IMR-90 (cell line): ENCODE measurements at regions not wholly inside any gene's neighbourhood (a gene's known extent, or its start where the extent isn't known, plus 50 kb on each side); places are given as distances from the start of the nearest gene placed in this dataset.

Experiments used
- ATAC-seq: fragments of 200-7000 bp; cut with Tn5 transposase; 2 replicates; pipeline ENCODE4 v1.9.1; 2020; ENCODE audit warnings: low read depth, mild to moderate bottlenecking, moderate library complexity
- BruUV-seq: library from RNA; stranded (reverse); fragments of 400-500 nt; replicated peaks from 2 replicates; lab custom pipeline; 2021; lab: Mats Ljungman, UMichigan
- CTCF ChIA-PET: fragments of 300-600 bp; formaldehyde crosslinking; extraction: SDS; loops from one replicate; lab custom pipeline; 2021; ENCODE audit warnings: antibody characterized with exemption; lab: Yijun Ruan, JAX
- POLR2A ChIA-PET: fragments of 300-600 bp; sonication (Branson Sonifier 250); formaldehyde crosslinking; loops from one replicate; lab custom pipeline; 2022; ENCODE audit warnings: antibody characterized with exemption; ENCODE audit not compliant: unreplicated experiment; lab: Charles Lee
- DNase-seq: peaks from one replicate; pipeline ENCODE4 v3.0.0; 2013
- H2AFZ ChIP-seq: replicated peaks from 2 replicates; pipeline ENCODE3; 2013; ENCODE audit warnings: low read length, mild to moderate bottlenecking; ENCODE audit not compliant: poor library complexity
- H2AK5ac ChIP-seq: 2 replicates; pipeline ENCODE4 v1.6.1; 2013; ENCODE audit warnings: low read depth, low read length, inconsistent platforms
- H2AK9ac ChIP-seq: replicated peaks from 2 replicates; pipeline ENCODE3; 2013; ENCODE audit warnings: mild to moderate bottlenecking, low read depth, low read length, moderate library complexity; ENCODE audit not compliant: poor library complexity
- H2BK120ac ChIP-seq: 2 replicates; pipeline ENCODE4 v1.6.1; 2013; ENCODE audit warnings: low read depth, low read length, inconsistent platforms
- H2BK15ac ChIP-seq: 3 replicates; pipeline ENCODE4 v1.6.1; 2013; ENCODE audit warnings: low read depth, low read length, inconsistent platforms
- H2BK20ac ChIP-seq: 2 replicates; pipeline ENCODE4 v1.6.1; 2013; ENCODE audit warnings: low read depth, mild to moderate bottlenecking, inconsistent platforms, low read length, moderate library complexity
- H2BK5ac ChIP-seq: 2 replicates; pipeline ENCODE4 v1.6.1; 2013; ENCODE audit warnings: mild to moderate bottlenecking, low read depth, low read length, inconsistent platforms; ENCODE audit not compliant: poor library complexity, severe bottlenecking
- H3K14ac ChIP-seq: replicated peaks from 2 replicates; pipeline ENCODE4 v1.6.1; 2013; ENCODE audit warnings: low read depth, low read length, inconsistent platforms
- H3K18ac ChIP-seq: 2 replicates; pipeline ENCODE4 v1.6.1; 2013; ENCODE audit warnings: low read depth, low read length, control low read depth
- H3K23ac ChIP-seq: 2 replicates; pipeline ENCODE4 v1.6.1; 2013; ENCODE audit warnings: low read depth, low read length, inconsistent platforms
- H3K27ac ChIP-seq: 2 replicates; pipeline ENCODE4 v1.5.1; 2013; ENCODE audit warnings: mild to moderate bottlenecking, control low read depth, low read length; ENCODE audit not compliant: insufficient read depth
- H3K27me3 ChIP-seq: 2 replicates; pipeline ENCODE4 v1.6.1; 2013; ENCODE audit warnings: low read length; ENCODE audit not compliant: control insufficient read depth, insufficient read depth
- H3K36me3 ChIP-seq: 2 replicates; pipeline ENCODE4 v1.6.1; 2013; ENCODE audit warnings: low read length, mixed read lengths; ENCODE audit not compliant: control insufficient read depth, insufficient read depth
- H3K4ac ChIP-seq: 2 replicates; pipeline ENCODE4 v1.6.1; 2013; ENCODE audit warnings: low read depth, low read length, inconsistent platforms
- H3K4me1 ChIP-seq: 2 replicates; pipeline ENCODE4 v1.6.1; 2013; ENCODE audit warnings: low read length, mixed read lengths; ENCODE audit not compliant: control insufficient read depth, insufficient read depth
- H3K4me2 ChIP-seq: 2 replicates; pipeline ENCODE4 v1.6.1; 2013; ENCODE audit warnings: low read depth, mild to moderate bottlenecking, control low read depth, low read length, moderate library complexity
- H3K4me3 ChIP-seq: 2 replicates; pipeline ENCODE4 v1.5.1; 2013; ENCODE audit warnings: low read depth, mild to moderate bottlenecking, control low read depth, low read length, moderate library complexity; ENCODE audit not compliant: insufficient read depth
- H3K56ac ChIP-seq: 2 replicates; pipeline ENCODE4 v1.6.1; 2013; ENCODE audit warnings: low read length, inconsistent platforms; ENCODE audit not compliant: insufficient read depth; ENCODE audit errors: extremely low read depth
- H3K79me1 ChIP-seq, 2 experiments: 2 replicates each; pipeline ENCODE4 v1.6.1; 2013; ENCODE audit warnings: low read length in 2 of 2, inconsistent platforms in 1 of 2, low read depth in 1 of 2
- H3K9ac ChIP-seq: 2 replicates; pipeline ENCODE4 v1.6.1; 2013; ENCODE audit warnings: low read depth, low read length, control low read depth
- H3K9me1 ChIP-seq: 2 replicates; pipeline ENCODE4 v1.6.1; 2013; ENCODE audit warnings: low read length, inconsistent platforms; ENCODE audit not compliant: insufficient read depth
- H3K9me3 ChIP-seq: 2 replicates; pipeline ENCODE4 v1.6.1; 2013; ENCODE audit warnings: low read length; ENCODE audit not compliant: control insufficient read depth, insufficient read depth
- H4K20me1 ChIP-seq: 2 replicates; pipeline ENCODE4 v1.6.1; 2013; ENCODE audit warnings: low read length, inconsistent platforms; ENCODE audit not compliant: insufficient read depth
- H4K5ac ChIP-seq: 2 replicates; pipeline ENCODE4 v1.6.1; 2013; ENCODE audit warnings: mild to moderate bottlenecking, low read depth, low read length, control low read depth
- H4K8ac ChIP-seq, 2 experiments: 2 replicates each; pipeline ENCODE4 v1.6.1; 2013; ENCODE audit warnings: low read depth in 2 of 2, low read length in 2 of 2, control low read depth in 1 of 2, inconsistent platforms in 1 of 2
- H4K91ac ChIP-seq: 2 replicates; pipeline ENCODE4 v1.6.1; 2013; ENCODE audit warnings: low read depth, low read length, inconsistent platforms; ENCODE audit not compliant: insufficient read depth
- BHLHE40 ChIP-seq: fragments of 150-350 bp; IDR thresholded peaks from 2 replicates; pipeline ENCODE4 v1.6.1; 2016; ENCODE audit warnings: mild to moderate bottlenecking, low read depth, low read length
- CEBPB ChIP-seq: IDR thresholded peaks from 2 replicates; pipeline ENCODE4 v1.6.1; 2012; ENCODE audit warnings: low read depth, low read length, improper control_type of control experiment
- CHD1 ChIP-seq: IDR thresholded peaks from 2 replicates; pipeline ENCODE4 v1.6.1; 2012; ENCODE audit warnings: low read depth, low read length, improper control_type of control experiment
- FOS ChIP-seq: fragments of 150-350 bp; IDR thresholded peaks from 2 replicates; pipeline ENCODE4 v1.6.1; 2016; ENCODE audit warnings: low read depth, low read length
- MAFK ChIP-seq: IDR thresholded peaks from 2 replicates; pipeline ENCODE4 v1.6.1; 2012; ENCODE audit warnings: low read depth, low read length, improper control_type of control experiment
- MAZ ChIP-seq: IDR thresholded peaks from 2 replicates; pipeline ENCODE4 v1.6.1; 2012; ENCODE audit warnings: low read depth, mild to moderate bottlenecking, low read length, improper control_type of control experiment, moderate library complexity, borderline replicate concordance
- MXI1 ChIP-seq: IDR thresholded peaks from 2 replicates; pipeline ENCODE4 v1.6.1; 2012; ENCODE audit warnings: low read depth, mild to moderate bottlenecking, low read length, moderate library complexity, borderline replicate concordance
- NFE2L2 ChIP-seq: fragments of 150-350 bp; IDR thresholded peaks from 2 replicates; pipeline ENCODE4 v1.6.1; 2016; ENCODE audit warnings: low read depth, mild to moderate bottlenecking, low read length
- POLR2A ChIP-seq: IDR thresholded peaks from 2 replicates; pipeline ENCODE4 v1.6.1; 2012; ENCODE audit warnings: mild to moderate bottlenecking, low read depth, low read length
- RAD21 ChIP-seq: IDR thresholded peaks from 2 replicates; pipeline ENCODE4 v1.6.1; 2012; ENCODE audit warnings: low read length, improper control_type of control experiment
- RCOR1 ChIP-seq: IDR thresholded peaks from 2 replicates; pipeline ENCODE4 v1.6.1; 2012; ENCODE audit warnings: mild to moderate bottlenecking, low read length, improper control_type of control experiment; ENCODE audit not compliant: insufficient replicate concordance
- RFX5 ChIP-seq: IDR thresholded peaks from 2 replicates; pipeline ENCODE4 v1.8.0; 2012; ENCODE audit warnings: low read depth, mild to moderate bottlenecking, low read length, moderate library complexity
- SMC3 ChIP-seq: fragments of 150-350 bp; IDR thresholded peaks from 2 replicates; pipeline ENCODE4 v1.6.1; 2016; ENCODE audit warnings: low read depth, mild to moderate bottlenecking, antibody characterized with exemption, low read length, moderate library complexity
- WGBS, 2 experiments: methylation state at CpG; one replicate each; pipeline versions ENCODE4 v1.1.5 to v1.1.7; 2013; ENCODE audit warnings: missing lambda C conversion rate in 2 of 2; ENCODE audit not compliant: insufficient read length in 1 of 2; ENCODE audit errors: extremely low coverage in 2 of 2; 5-methylcytosine and 5-hydroxymethylcytosine counted together
- dilution Hi-C: fragments of 300-500 bp; cut with HindIII; formaldehyde crosslinking; loops from one replicate; pipeline ENCODE4 v1.14.3; 2018; ENCODE audit warnings: low sequenced_read_pairs; ENCODE audit not compliant: unreplicated experiment
- in situ Hi-C: fragments of 300-500 bp; cut with MboI; formaldehyde crosslinking; loops from 3 replicates; pipeline ENCODE4 v1.14.3; 2019; ENCODE audit warnings: low sequenced_read_pairs, inconsistent platforms, mixed read lengths
- intact Hi-C: fragments of 100-400 bp; cut with micrococcal nuclease; formaldehyde crosslinking; loops from 2 replicates; pipeline ENCODE4 v1.10.0; 2022
- TF ChIP-seq, protein P1 (sequence below): fragments of 150-350 bp; IDR thresholded peaks from 2 replicates; pipeline ENCODE4 v1.6.1; 2016; ENCODE audit warnings: low read depth, mild to moderate bottlenecking, low read length, moderate library complexity, borderline replicate concordance
- TF ChIP-seq, protein P2 (sequence below): fragments of 150-350 bp; IDR thresholded peaks from 2 replicates; pipeline ENCODE4 v1.6.1; 2017; ENCODE audit warnings: mild to moderate bottlenecking, antibody characterized with exemption, low read length, low read depth
- TF ChIP-seq, protein P3 (sequence below): conservative IDR thresholded peaks from 2 replicates; pipeline ENCODE4 v1.5.1; 2012; ENCODE audit warnings: mild to moderate bottlenecking, low read depth, low read length, improper control_type of control experiment

DNA sequence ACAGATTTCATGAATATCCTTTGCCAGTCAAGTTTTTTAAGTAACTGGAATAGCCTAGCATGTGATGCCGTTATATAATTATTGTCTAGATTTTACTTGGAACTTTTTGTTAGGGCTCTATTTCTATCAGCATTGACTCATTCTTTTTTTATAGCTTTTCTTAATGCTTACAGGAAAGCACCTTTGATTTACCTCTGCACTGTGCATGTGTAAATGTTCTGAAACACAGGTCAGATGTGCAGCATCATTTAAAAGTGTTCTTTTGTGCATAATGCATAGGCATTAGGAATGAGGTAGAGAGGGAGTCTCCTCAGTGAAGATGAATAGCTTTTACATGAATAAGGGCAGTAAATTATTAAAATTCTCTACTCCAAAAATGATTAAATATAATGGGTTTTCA, 669.3 kb upstream of the MBL2 start:
- Histone ChIP-seq H2AFZ (no peak overlapping the region), H3K23ac (no peak overlapping the region), H2BK120ac (no peak overlapping the region), H4K8ac (no peak overlapping the region), H3K4me3 (no peak overlapping the region), H3K4me2 (no peak overlapping the region), H2BK20ac (no peak overlapping the region), H3K18ac (no peak overlapping the region), H3K9me1 (no peaks in the 10 kb centered on the region), H2AK5ac (no peak overlapping the region), H4K20me1 (no peaks in the 10 kb centered on the region), H2BK5ac (no peak overlapping the region), H3K27ac (no peak overlapping the region), H3K4me1 (no peaks in the 10 kb centered on the region), H3K14ac (no peak overlapping the region), H3K27me3 (no peaks in the 10 kb centered on the region), H3K9me3 (no peaks in the 10 kb centered on the region), H3K36me3 (no peaks in the 10 kb centered on the region), H3K9ac (no peak overlapping the region), H3K4ac (no peak overlapping the region), H2AK9ac (no peak overlapping the region), H3K79me1 (no peaks in the 10 kb centered on the region), H4K91ac (no peak overlapping the region), H2BK15ac (no peak overlapping the region), H4K5ac (no peak overlapping the region), H3K56ac (no peak overlapping the region)
- BruUV-seq, result no TSS peak
- no CpG with 5 or more reads among the region's 1 CpG for WGBS, 2 experiments
- dilution Hi-C loops, result no loop called here
- intact Hi-C loops, result no loop called here
- no peak for DNase-seq
- ATAC-seq, result no peak
- TF ChIP-seq BHLHE40 (no peak), CEBPB (no peak), FOS (no peak), MAFK (no peak), NFE2L2 (no peak), RAD21 (no peak), RCOR1 (no peak), MAZ (no peak), RFX5 (no peak), CHD1 (no peak), SMC3 (no peak), POLR2A (no peak), MXI1 (no peak)
- TF ChIP-seq, protein P1, sequence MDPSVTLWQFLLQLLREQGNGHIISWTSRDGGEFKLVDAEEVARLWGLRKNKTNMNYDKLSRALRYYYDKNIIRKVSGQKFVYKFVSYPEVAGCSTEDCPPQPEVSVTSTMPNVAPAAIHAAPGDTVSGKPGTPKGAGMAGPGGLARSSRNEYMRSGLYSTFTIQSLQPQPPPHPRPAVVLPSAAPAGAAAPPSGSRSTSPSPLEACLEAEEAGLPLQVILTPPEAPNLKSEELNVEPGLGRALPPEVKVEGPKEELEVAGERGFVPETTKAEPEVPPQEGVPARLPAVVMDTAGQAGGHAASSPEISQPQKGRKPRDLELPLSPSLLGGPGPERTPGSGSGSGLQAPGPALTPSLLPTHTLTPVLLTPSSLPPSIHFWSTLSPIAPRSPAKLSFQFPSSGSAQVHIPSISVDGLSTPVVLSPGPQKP, result no peak
- TF ChIP-seq, protein P2, sequence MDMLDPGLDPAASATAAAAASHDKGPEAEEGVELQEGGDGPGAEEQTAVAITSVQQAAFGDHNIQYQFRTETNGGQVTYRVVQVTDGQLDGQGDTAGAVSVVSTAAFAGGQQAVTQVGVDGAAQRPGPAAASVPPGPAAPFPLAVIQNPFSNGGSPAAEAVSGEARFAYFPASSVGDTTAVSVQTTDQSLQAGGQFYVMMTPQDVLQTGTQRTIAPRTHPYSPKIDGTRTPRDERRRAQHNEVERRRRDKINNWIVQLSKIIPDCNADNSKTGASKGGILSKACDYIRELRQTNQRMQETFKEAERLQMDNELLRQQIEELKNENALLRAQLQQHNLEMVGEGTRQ, result no peak
- TF ChIP-seq, protein P3, sequence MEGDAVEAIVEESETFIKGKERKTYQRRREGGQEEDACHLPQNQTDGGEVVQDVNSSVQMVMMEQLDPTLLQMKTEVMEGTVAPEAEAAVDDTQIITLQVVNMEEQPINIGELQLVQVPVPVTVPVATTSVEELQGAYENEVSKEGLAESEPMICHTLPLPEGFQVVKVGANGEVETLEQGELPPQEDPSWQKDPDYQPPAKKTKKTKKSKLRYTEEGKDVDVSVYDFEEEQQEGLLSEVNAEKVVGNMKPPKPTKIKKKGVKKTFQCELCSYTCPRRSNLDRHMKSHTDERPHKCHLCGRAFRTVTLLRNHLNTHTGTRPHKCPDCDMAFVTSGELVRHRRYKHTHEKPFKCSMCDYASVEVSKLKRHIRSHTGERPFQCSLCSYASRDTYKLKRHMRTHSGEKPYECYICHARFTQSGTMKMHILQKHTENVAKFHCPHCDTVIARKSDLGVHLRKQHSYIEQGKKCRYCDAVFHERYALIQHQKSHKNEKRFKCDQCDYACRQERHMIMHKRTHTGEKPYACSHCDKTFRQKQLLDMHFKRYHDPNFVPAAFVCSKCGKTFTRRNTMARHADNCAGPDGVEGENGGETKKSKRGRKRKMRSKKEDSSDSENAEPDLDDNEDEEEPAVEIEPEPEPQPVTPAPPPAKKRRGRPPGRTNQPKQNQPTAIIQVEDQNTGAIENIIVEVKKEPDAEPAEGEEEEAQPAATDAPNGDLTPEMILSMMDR, result no peak
- in situ Hi-C loops, result no loop called here
- CTCF ChIA-PET, result no interaction called here
- POLR2A ChIA-PET, result no interaction called here
